GM12878 (cell line): ENCODE measurements at regions not wholly inside any gene's neighbourhood (a gene's known extent, or its start where the extent isn't known, plus 50 kb on each side); places are given as distances from the start of the nearest gene placed in this dataset.

ENCODE experiments used
- ATAC-seq: fragments of 200-7000 bp; cut with Tn5 transposase; 3 replicates; pipeline ENCODE4 v1.9.1; 2020; ENCODE audit warnings: mild to moderate bottlenecking, moderate library complexity
- BruUV-seq: library from RNA; stranded (reverse); fragments of 400-500 nt; replicated peaks from 2 replicates; lab custom pipeline; 2021; lab: Mats Ljungman, UMichigan
- CTCF ChIA-PET: fragments of 300-600 bp; sonication (Branson Sonifier 250); formaldehyde crosslinking; extraction: SDS; loops from one replicate; lab custom pipeline; 2021; ENCODE audit warnings: inconsistent platforms; lab: Yijun Ruan, JAX
- POLR2A ChIA-PET: fragments of 350-600 bp; formaldehyde crosslinking; extraction: SDS; loops from one replicate; lab custom pipeline; 2021; ENCODE audit warnings: inconsistent platforms; lab: Charles Lee
- RAD21 ChIA-PET: fragments of 300-600 bp; sonication (Branson Sonifier 250); formaldehyde crosslinking; loops from one replicate; lab custom pipeline; 2023; ENCODE audit warnings: antibody characterized with exemption; ENCODE audit not compliant: unreplicated experiment; lab: Charles Lee
- SMC1A ChIA-PET: fragments of 300-600 bp; sonication (Branson Sonifier 250); formaldehyde crosslinking; loops from one replicate; lab custom pipeline; 2023; ENCODE audit not compliant: unreplicated experiment, uncharacterized antibody; lab: Charles Lee
- DNase-seq: peaks from one replicate; pipeline ENCODE4 v3.0.0-alpha.2; 2011; ENCODE audit warnings: low read depth, low spot score
- FAIRE-seq: peaks from 3 replicates; lab custom pipeline; 2011; peaks lifted over from hg19 to GRCh38; lab: Jason Lieb, UNC
- H2AFZ ChIP-seq: 2 replicates; pipeline ENCODE4 v1.6.0; 2011; ENCODE audit warnings: low read depth, low read length, control low read depth; ENCODE audit not compliant: control insufficient read depth
- H3K27ac ChIP-seq: 2 replicates; pipeline ENCODE4 v1.5.1; 2011; ENCODE audit warnings: control low read depth; ENCODE audit not compliant: control insufficient read depth, insufficient read depth
- H3K27me3 ChIP-seq, 2 experiments: replicated peaks in 1 of 2; 2 replicates each; pipeline versions ENCODE4 v1.6.0 to v1.6.1; 2011; ENCODE audit warnings: low read length in 1 of 2; ENCODE audit not compliant: control insufficient read depth in 2 of 2, insufficient read depth in 2 of 2
- H3K36me3 ChIP-seq, 2 experiments: 2 replicates each; pipeline ENCODE4 v1.5.1; 2011; ENCODE audit warnings: low read length in 1 of 2; ENCODE audit not compliant: control insufficient read depth in 2 of 2, insufficient read depth in 2 of 2
- H3K4me1 ChIP-seq: 2 replicates; pipeline ENCODE4 v1.6.1; 2011; ENCODE audit warnings: mild to moderate bottlenecking, low read length, moderate library complexity, mixed read lengths; ENCODE audit not compliant: control insufficient read depth, insufficient read depth
- H3K4me2 ChIP-seq: 2 replicates; pipeline ENCODE4 v1.6.0; 2011; ENCODE audit warnings: control low read depth; ENCODE audit not compliant: control insufficient read depth, insufficient read depth
- H3K4me3 ChIP-seq: fragments of 200-600 bp; sonication (generic); 2 replicates; pipeline ENCODE4 v1.5.1; 2016
- H3K79me2 ChIP-seq: 2 replicates; pipeline ENCODE4 v1.6.0; 2011; ENCODE audit warnings: low read length; ENCODE audit not compliant: control insufficient read depth, insufficient read depth
- H3K9ac ChIP-seq: 2 replicates; pipeline ENCODE4 v1.8.0; 2011; ENCODE audit warnings: low read length, control low read depth, mixed read lengths; ENCODE audit not compliant: control insufficient read depth, insufficient read depth
- H3K9me3 ChIP-seq: replicated peaks from 3 replicates; pipeline ENCODE4 v1.5.1; 2011; ENCODE audit warnings: mild to moderate bottlenecking, low read length; ENCODE audit not compliant: control insufficient read depth, insufficient read depth
- H4K20me1 ChIP-seq: 2 replicates; pipeline ENCODE4 v1.6.0; 2011; ENCODE audit not compliant: control insufficient read depth, insufficient read depth
- CBX3 ChIP-seq: fragments of 200-600 bp; sonication (generic); IDR thresholded peaks from 2 replicates; pipeline ENCODE4 v1.6.1; 2016; ENCODE audit warnings: low read depth, borderline replicate concordance
- HDAC2 ChIP-seq: fragments of 200-600 bp; sonication (generic); IDR thresholded peaks from 2 replicates; pipeline ENCODE4 v1.6.1; 2017
- IKZF2 ChIP-seq, 2 experiments: fragments of 450-650 bp; IDR thresholded peaks; 2 replicates each; pipeline ENCODE4 v1.6.1; 2017; ENCODE audit warnings: mild to moderate bottlenecking in 2 of 2, moderate library complexity in 2 of 2
- JUNB ChIP-seq: IDR thresholded peaks from 2 replicates; pipeline ENCODE4 v1.6.1; 2016; ENCODE audit warnings: antibody characterized with exemption, mild to moderate bottlenecking
- LARP7 ChIP-seq: fragments of 450-650 bp; IDR thresholded peaks from 2 replicates; pipeline ENCODE4 v1.6.1; 2017; ENCODE audit warnings: mild to moderate bottlenecking
- NR2C1 ChIP-seq: fragments of 450-650 bp; IDR thresholded peaks from 2 replicates; pipeline ENCODE4 v1.6.1; 2017; ENCODE audit warnings: antibody characterized with exemption, mild to moderate bottlenecking, moderate library complexity
- SUPT20H ChIP-seq: IDR thresholded peaks from 2 replicates; pipeline ENCODE4 v1.6.1; 2011; ENCODE audit warnings: low read depth, mild to moderate bottlenecking, low read length, moderate library complexity, borderline replicate concordance; ENCODE audit not compliant: control insufficient read depth
- SUZ12 ChIP-seq: fragments of 200-600 bp; sonication (generic); IDR thresholded peaks from one replicate; pipeline ENCODE4 v1.6.1; 2018; ENCODE audit warnings: antibody characterized with exemption, mild to moderate bottlenecking; ENCODE audit not compliant: unreplicated experiment
- TAF1 ChIP-seq: IDR thresholded peaks from 2 replicates; pipeline ENCODE4 v1.6.1; 2011; ENCODE audit warnings: mild to moderate bottlenecking, low read depth, low read length, borderline replicate concordance
- ZBED1 ChIP-seq: IDR thresholded peaks from 2 replicates; pipeline ENCODE4 v1.6.1; 2016; ENCODE audit warnings: borderline replicate concordance
- ZNF207 ChIP-seq: fragments of 450-650 bp; IDR thresholded peaks from 2 replicates; pipeline ENCODE4 v1.6.1; 2014; ENCODE audit warnings: antibody characterized with exemption, mild to moderate bottlenecking, borderline replicate concordance
- ZSCAN29 ChIP-seq: fragments of 450-650 bp; IDR thresholded peaks from 2 replicates; pipeline ENCODE4 v1.6.1; 2017; ENCODE audit warnings: mild to moderate bottlenecking, moderate library complexity
- WGBS: methylation state at CpG from one replicate; pipeline ENCODE4 v1.1.6; 2016; ENCODE audit warnings: low lambda C conversion rate; ENCODE audit not compliant: insufficient replicate concordance, insufficient coverage; ENCODE audit errors: missing lambda C conversion rate; 5-methylcytosine and 5-hydroxymethylcytosine counted together
- in situ Hi-C: fragments of 300-500 bp; cut with MboI; formaldehyde crosslinking; loops from 9 replicates; pipeline ENCODE4 v1.14.3; 2018; ENCODE audit warnings: mixed read lengths
- intact Hi-C: fragments of 100-400 bp; cut with micrococcal nuclease; formaldehyde crosslinking; loops from one replicate; pipeline ENCODE4 v1.14.2; 2022; ENCODE audit not compliant: unreplicated experiment
- TF ChIP-seq, protein P1 (sequence below): IDR thresholded peaks from 2 replicates; pipeline ENCODE4 v1.6.1; 2012; ENCODE audit warnings: low read length, inconsistent platforms
- TF ChIP-seq, protein P2 (sequence below): IDR thresholded peaks from 2 replicates; pipeline ENCODE4 v1.6.1; 2011; ENCODE audit warnings: borderline replicate concordance, low read depth, mild to moderate bottlenecking, moderate library complexity, mixed read lengths, low read length; ENCODE audit not compliant: insufficient read depth; ENCODE audit errors: extremely low read length
- TF ChIP-seq, protein P3 (sequence below): fragments of 450-650 bp; IDR thresholded peaks from 2 replicates; pipeline ENCODE4 v1.6.1; 2017; ENCODE audit warnings: mild to moderate bottlenecking, moderate library complexity
- TF ChIP-seq, protein P4 (sequence below): IDR thresholded peaks from 2 replicates; pipeline ENCODE4 v1.6.1; 2011; ENCODE audit warnings: low read depth, low read length, improper control_type of control experiment, borderline replicate concordance
- TF ChIP-seq, protein P5 (sequence below): IDR thresholded peaks from 2 replicates; pipeline ENCODE4 v1.6.1; 2011; ENCODE audit warnings: mild to moderate bottlenecking, low read depth, low read length, moderate library complexity; ENCODE audit not compliant: insufficient replicate concordance

DNA sequence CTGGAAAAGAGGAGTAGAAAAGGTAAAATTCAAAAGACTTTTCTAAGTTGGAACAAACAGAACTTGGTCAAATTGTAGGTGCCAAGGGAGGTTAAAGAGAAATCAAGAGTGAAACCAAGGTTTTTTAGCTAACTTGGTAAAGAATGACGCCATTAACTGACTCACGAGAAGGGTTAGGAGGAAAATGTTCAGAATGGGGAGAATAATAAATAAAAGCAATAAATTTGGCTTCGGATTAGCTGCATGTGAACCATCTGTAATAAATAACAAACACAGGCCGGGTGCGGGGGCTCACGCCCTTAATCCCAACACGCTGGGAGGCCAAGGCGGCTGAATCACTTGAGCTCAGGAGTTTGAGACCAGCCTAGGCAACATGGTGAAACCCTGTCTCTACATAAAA is 71.9 kb upstream of the SRRM3 start:
- Histone ChIP-seq H3K4me2 (no peak overlapping the region), H3K9ac (no peak overlapping the region), H3K27ac (no peak overlapping the region), H3K9me3 (no peaks in the 10 kb centered on the region), H3K36me3 (no peaks in the 10 kb centered on the region), H4K20me1 (no peaks in the 10 kb centered on the region), H3K4me3 (no peak overlapping the region), H3K27me3 (no peaks in the 10 kb centered on the region), H3K79me2 (no peaks in the 10 kb centered on the region), H2AFZ (no peak overlapping the region), H3K4me1 (no peaks in the 10 kb centered on the region)
- ATAC-seq, result no peak
- in situ Hi-C loops, result no loop called here
- ChIA-PET POLR2A (no interaction called here), CTCF (interaction anchor here (1.0 kb wide), 1 partner anchor 264 kb away, joined by 3 read pairs; no protein-coding TSS in a partner anchor), RAD21 (interaction anchor here (1.5 kb wide), 1 partner anchor 264 kb away, joined by 5 read pairs; no protein-coding TSS in a partner anchor), SMC1A (no interaction called here)
- intact Hi-C loops, result no loop called here
- FAIRE-seq, result no peak
- WGBS, result 82% methylated on average over 8 of the region's 8 CpGs
- BruUV-seq, result no TSS peak
- no peak for DNase-seq
- TF ChIP-seq NR2C1 (no peak), HDAC2 (no peak), ZSCAN29 (no peak), IKZF2 (IDR thresholded peaks at IDR 0.05) (no peak), ZNF207 (no peak), JUNB (no peak), SUPT20H (no peak), LARP7 (no peak), ZBED1 (no peak), SUZ12 (no peak), CBX3 (no peak), TAF1 (no peak)
- TF ChIP-seq, protein P1, sequence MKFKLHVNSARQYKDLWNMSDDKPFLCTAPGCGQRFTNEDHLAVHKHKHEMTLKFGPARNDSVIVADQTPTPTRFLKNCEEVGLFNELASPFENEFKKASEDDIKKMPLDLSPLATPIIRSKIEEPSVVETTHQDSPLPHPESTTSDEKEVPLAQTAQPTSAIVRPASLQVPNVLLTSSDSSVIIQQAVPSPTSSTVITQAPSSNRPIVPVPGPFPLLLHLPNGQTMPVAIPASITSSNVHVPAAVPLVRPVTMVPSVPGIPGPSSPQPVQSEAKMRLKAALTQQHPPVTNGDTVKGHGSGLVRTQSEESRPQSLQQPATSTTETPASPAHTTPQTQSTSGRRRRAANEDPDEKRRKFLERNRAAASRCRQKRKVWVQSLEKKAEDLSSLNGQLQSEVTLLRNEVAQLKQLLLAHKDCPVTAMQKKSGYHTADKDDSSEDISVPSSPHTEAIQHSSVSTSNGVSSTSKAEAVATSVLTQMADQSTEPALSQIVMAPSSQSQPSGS, result no peak
- TF ChIP-seq, protein P2, sequence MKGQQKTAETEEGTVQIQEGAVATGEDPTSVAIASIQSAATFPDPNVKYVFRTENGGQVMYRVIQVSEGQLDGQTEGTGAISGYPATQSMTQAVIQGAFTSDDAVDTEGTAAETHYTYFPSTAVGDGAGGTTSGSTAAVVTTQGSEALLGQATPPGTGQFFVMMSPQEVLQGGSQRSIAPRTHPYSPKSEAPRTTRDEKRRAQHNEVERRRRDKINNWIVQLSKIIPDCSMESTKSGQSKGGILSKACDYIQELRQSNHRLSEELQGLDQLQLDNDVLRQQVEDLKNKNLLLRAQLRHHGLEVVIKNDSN, result no peak
- TF ChIP-seq, protein P3, sequence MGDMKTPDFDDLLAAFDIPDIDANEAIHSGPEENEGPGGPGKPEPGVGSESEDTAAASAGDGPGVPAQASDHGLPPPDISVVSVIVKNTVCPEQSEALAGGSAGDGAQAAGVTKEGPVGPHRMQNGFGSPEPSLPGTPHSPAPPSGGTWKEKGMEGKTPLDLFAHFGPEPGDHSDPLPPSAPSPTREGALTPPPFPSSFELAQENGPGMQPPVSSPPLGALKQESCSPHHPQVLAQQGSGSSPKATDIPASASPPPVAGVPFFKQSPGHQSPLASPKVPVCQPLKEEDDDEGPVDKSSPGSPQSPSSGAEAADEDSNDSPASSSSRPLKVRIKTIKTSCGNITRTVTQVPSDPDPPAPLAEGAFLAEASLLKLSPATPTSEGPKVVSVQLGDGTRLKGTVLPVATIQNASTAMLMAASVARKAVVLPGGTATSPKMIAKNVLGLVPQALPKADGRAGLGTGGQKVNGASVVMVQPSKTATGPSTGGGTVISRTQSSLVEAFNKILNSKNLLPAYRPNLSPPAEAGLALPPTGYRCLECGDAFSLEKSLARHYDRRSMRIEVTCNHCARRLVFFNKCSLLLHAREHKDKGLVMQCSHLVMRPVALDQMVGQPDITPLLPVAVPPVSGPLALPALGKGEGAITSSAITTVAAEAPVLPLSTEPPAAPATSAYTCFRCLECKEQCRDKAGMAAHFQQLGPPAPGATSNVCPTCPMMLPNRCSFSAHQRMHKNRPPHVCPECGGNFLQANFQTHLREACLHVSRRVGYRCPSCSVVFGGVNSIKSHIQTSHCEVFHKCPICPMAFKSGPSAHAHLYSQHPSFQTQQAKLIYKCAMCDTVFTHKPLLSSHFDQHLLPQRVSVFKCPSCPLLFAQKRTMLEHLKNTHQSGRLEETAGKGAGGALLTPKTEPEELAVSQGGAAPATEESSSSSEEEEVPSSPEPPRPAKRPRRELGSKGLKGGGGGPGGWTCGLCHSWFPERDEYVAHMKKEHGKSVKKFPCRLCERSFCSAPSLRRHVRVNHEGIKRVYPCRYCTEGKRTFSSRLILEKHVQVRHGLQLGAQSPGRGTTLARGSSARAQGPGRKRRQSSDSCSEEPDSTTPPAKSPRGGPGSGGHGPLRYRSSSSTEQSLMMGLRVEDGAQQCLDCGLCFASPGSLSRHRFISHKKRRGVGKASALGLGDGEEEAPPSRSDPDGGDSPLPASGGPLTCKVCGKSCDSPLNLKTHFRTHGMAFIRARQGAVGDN, result no peak
- TF ChIP-seq, protein P4, sequence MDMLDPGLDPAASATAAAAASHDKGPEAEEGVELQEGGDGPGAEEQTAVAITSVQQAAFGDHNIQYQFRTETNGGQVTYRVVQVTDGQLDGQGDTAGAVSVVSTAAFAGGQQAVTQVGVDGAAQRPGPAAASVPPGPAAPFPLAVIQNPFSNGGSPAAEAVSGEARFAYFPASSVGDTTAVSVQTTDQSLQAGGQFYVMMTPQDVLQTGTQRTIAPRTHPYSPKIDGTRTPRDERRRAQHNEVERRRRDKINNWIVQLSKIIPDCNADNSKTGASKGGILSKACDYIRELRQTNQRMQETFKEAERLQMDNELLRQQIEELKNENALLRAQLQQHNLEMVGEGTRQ, result no peak
- TF ChIP-seq, protein P5, sequence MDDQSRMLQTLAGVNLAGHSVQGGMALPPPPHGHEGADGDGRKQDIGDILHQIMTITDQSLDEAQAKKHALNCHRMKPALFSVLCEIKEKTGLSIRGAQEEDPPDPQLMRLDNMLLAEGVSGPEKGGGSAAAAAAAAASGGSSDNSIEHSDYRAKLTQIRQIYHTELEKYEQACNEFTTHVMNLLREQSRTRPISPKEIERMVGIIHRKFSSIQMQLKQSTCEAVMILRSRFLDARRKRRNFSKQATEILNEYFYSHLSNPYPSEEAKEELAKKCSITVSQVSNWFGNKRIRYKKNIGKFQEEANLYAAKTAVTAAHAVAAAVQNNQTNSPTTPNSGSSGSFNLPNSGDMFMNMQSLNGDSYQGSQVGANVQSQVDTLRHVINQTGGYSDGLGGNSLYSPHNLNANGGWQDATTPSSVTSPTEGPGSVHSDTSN, result no peak
